GM21737 (cell line): ENCODE measurements at regions not wholly inside any gene's neighbourhood (a gene's known extent, or its start where the extent isn't known, plus 50 kb on each side); places are given as distances from the start of the nearest gene placed in this dataset.

ENCODE experiments used
- ATAC-seq: cut with Tn5 transposase; IDR thresholded peaks from one replicate; pipeline ENCODE4 v1.9.1; 2021; ENCODE audit warnings: mild to moderate bottlenecking, moderate library complexity; ENCODE audit not compliant: unreplicated experiment

GRCh38 chr6:109235481-109236038 lies 140.3 kb downstream of the CEP57L1 start:
- ATAC-seq: no peak

- no peak for ATAC-seq
Measured at GRCh38 chr6:109230453-109230852, 135.1 kb downstream of the CEP57L1 start.

- ATAC-seq: no peak
Measured at GRCh38 chr6:109229536-109229935, 134.2 kb downstream of the CEP57L1 start.

- no peak for ATAC-seq
Measured at GRCh38 chr6:109227646-109228045, 132.3 kb downstream of the CEP57L1 start.

GRCh38 chr6:109226353-109226752 lies 131.0 kb downstream of the CEP57L1 start:
- ATAC-seq: no peak

GRCh38 chr6:109225946-109226345 lies 130.6 kb downstream of the CEP57L1 start:
- ATAC-seq: no peak

GRCh38 chr6:109224994-109225393 lies 129.7 kb downstream of the CEP57L1 start:
- no peak for ATAC-seq

GRCh38 chr6:109224107-109224875 lies 129.0 kb downstream of the CEP57L1 start:
- no peak for ATAC-seq

- ATAC-seq: no peak
Measured at GRCh38 chr6:109222848-109223247, 127.5 kb downstream of the CEP57L1 start.

GRCh38 chr6:109221543-109222195 lies 126.4 kb downstream of the CEP57L1 start:
- no peak for ATAC-seq
